ENCODE measurements at regions not wholly inside any gene's neighbourhood (a gene's known extent, or its start where the extent isn't known, plus 50 kb on each side); places are given as distances from the start of the nearest gene placed in this dataset.

- Histone ChIP-seq H3K4me3 (ENCODE audit: low read length) (no peak overlapping the region), H3K9me3 (ENCODE audit: control insufficient read depth, low read length) (no peaks in the 10 kb centered on the region), H3K27me3 (ENCODE audit: control insufficient read depth, insufficient read depth, low read length) (no peaks in the 10 kb centered on the region), H3K9ac (ENCODE audit: low read length) (no peak overlapping the region), H3K36me3 (ENCODE audit: control insufficient read depth, insufficient read depth, low read length) (no peaks in the 10 kb centered on the region), H3K4me1 (ENCODE audit: control insufficient read depth, insufficient read depth, low read length) (no peaks in the 10 kb centered on the region)
These were observed 1275.1 kb upstream of the CDH8 start for GRCh38 chr16:63311313-63311712.

GRCh38 chr16:63302811-63303210 lies 1266.6 kb upstream of the CDH8 start:
- no peaks in the 10 kb centered on the region for H3K36me3 ChIP-seq (ENCODE audit: control insufficient read depth, insufficient read depth, low read length)
- H3K9me3 ChIP-seq (ENCODE audit: control insufficient read depth, low read length), result no peaks in the 10 kb centered on the region
- H3K4me3 ChIP-seq (ENCODE audit: low read length), result no peak overlapping the region
- no peak overlapping the region for H3K9ac ChIP-seq (ENCODE audit: low read length)
- no peaks in the 10 kb centered on the region for H3K27me3 ChIP-seq (ENCODE audit: control insufficient read depth, insufficient read depth, low read length)
- no peaks in the 10 kb centered on the region for H3K4me1 ChIP-seq (ENCODE audit: control insufficient read depth, insufficient read depth, low read length)

GRCh38 chr16:63301349-63301748 lies 1265.1 kb upstream of the CDH8 start:
- H3K9ac ChIP-seq (ENCODE audit: low read length), result no peak overlapping the region
- H3K4me1 ChIP-seq (ENCODE audit: control insufficient read depth, insufficient read depth, low read length), result no peaks in the 10 kb centered on the region
- no peaks in the 10 kb centered on the region for H3K9me3 ChIP-seq (ENCODE audit: control insufficient read depth, low read length)
- H3K4me3 ChIP-seq (ENCODE audit: low read length), result no peak overlapping the region
- no peaks in the 10 kb centered on the region for H3K36me3 ChIP-seq (ENCODE audit: control insufficient read depth, insufficient read depth, low read length)
- no peaks in the 10 kb centered on the region for H3K27me3 ChIP-seq (ENCODE audit: control insufficient read depth, insufficient read depth, low read length)

GRCh38 chr16:63298993-63299392 lies 1262.8 kb upstream of the CDH8 start:
- Histone ChIP-seq H3K36me3 (ENCODE audit: control insufficient read depth, insufficient read depth, low read length) (no peaks in the 10 kb centered on the region), H3K4me1 (ENCODE audit: control insufficient read depth, insufficient read depth, low read length) (no peaks in the 10 kb centered on the region), H3K9me3 (ENCODE audit: control insufficient read depth, low read length) (no peaks in the 10 kb centered on the region), H3K27me3 (ENCODE audit: control insufficient read depth, insufficient read depth, low read length) (no peaks in the 10 kb centered on the region), H3K4me3 (ENCODE audit: low read length) (no peak overlapping the region), H3K9ac (ENCODE audit: low read length) (no peak overlapping the region)

- Histone ChIP-seq H3K4me3 (ENCODE audit: low read length) (no peak overlapping the region), H3K27me3 (ENCODE audit: control insufficient read depth, insufficient read depth, low read length) (no peaks in the 10 kb centered on the region), H3K9ac (ENCODE audit: low read length) (no peak overlapping the region), H3K36me3 (ENCODE audit: control insufficient read depth, insufficient read depth, low read length) (no peaks in the 10 kb centered on the region), H3K9me3 (ENCODE audit: control insufficient read depth, low read length) (no peaks in the 10 kb centered on the region), H3K4me1 (ENCODE audit: control insufficient read depth, insufficient read depth, low read length) (no peaks in the 10 kb centered on the region)
These were observed 1255.8 kb upstream of the CDH8 start for GRCh38 chr16:63292036-63292435.

GRCh38 chr16:63289834-63290460 lies 1253.7 kb upstream of the CDH8 start:
- no peak overlapping the region for H3K4me3 ChIP-seq (ENCODE audit: low read length)
- H3K9me3 ChIP-seq (ENCODE audit: control insufficient read depth, low read length), result no peaks in the 10 kb centered on the region
- H3K36me3 ChIP-seq (ENCODE audit: control insufficient read depth, insufficient read depth, low read length), result no peaks in the 10 kb centered on the region
- no peak overlapping the region for H3K9ac ChIP-seq (ENCODE audit: low read length)
- no peaks in the 10 kb centered on the region for H3K27me3 ChIP-seq (ENCODE audit: control insufficient read depth, insufficient read depth, low read length)
- no peaks in the 10 kb centered on the region for H3K4me1 ChIP-seq (ENCODE audit: control insufficient read depth, insufficient read depth, low read length)

- no peak overlapping the region for H3K4me3 ChIP-seq (ENCODE audit: low read length)
- H3K9ac ChIP-seq (ENCODE audit: low read length), result no peak overlapping the region
- H3K4me1 ChIP-seq (ENCODE audit: control insufficient read depth, insufficient read depth, low read length), result no peaks in the 10 kb centered on the region
- no peaks in the 10 kb centered on the region for H3K27me3 ChIP-seq (ENCODE audit: control insufficient read depth, insufficient read depth, low read length)
- H3K36me3 ChIP-seq (ENCODE audit: control insufficient read depth, insufficient read depth, low read length), result no peaks in the 10 kb centered on the region
- H3K9me3 ChIP-seq (ENCODE audit: control insufficient read depth, low read length), result no peaks in the 10 kb centered on the region
These were observed 1251.2 kb upstream of the CDH8 start for GRCh38 chr16:63287401-63287800.

- H3K27me3 ChIP-seq (ENCODE audit: control insufficient read depth, insufficient read depth, low read length), result no peaks in the 10 kb centered on the region
- H3K4me3 ChIP-seq (ENCODE audit: low read length), result no peak overlapping the region
- no peak overlapping the region for H3K9ac ChIP-seq (ENCODE audit: low read length)
- H3K9me3 ChIP-seq (ENCODE audit: control insufficient read depth, low read length), result no peaks in the 10 kb centered on the region
- H3K4me1 ChIP-seq (ENCODE audit: control insufficient read depth, insufficient read depth, low read length), result no peaks in the 10 kb centered on the region
- no peaks in the 10 kb centered on the region for H3K36me3 ChIP-seq (ENCODE audit: control insufficient read depth, insufficient read depth, low read length)
These were observed 1247.5 kb upstream of the CDH8 start for GRCh38 chr16:63283721-63284120.

GRCh38 chr16:63244631-63245030 lies 1208.4 kb upstream of the CDH8 start:
- H3K9ac ChIP-seq (ENCODE audit: low read length), result no peak overlapping the region
- no peaks in the 10 kb centered on the region for H3K27me3 ChIP-seq (ENCODE audit: control insufficient read depth, insufficient read depth, low read length)
- no peak overlapping the region for H3K4me3 ChIP-seq (ENCODE audit: low read length)
- H3K36me3 ChIP-seq (ENCODE audit: control insufficient read depth, insufficient read depth, low read length), result no peaks in the 10 kb centered on the region
- no peaks in the 10 kb centered on the region for H3K9me3 ChIP-seq (ENCODE audit: control insufficient read depth, low read length)
- no peaks in the 10 kb centered on the region for H3K4me1 ChIP-seq (ENCODE audit: control insufficient read depth, insufficient read depth, low read length)

GRCh38 chr16:63241497-63242028 lies 1205.3 kb upstream of the CDH8 start:
- Histone ChIP-seq H3K4me3 (ENCODE audit: low read length) (no peak overlapping the region), H3K36me3 (ENCODE audit: control insufficient read depth, insufficient read depth, low read length) (no peaks in the 10 kb centered on the region), H3K27me3 (ENCODE audit: control insufficient read depth, insufficient read depth, low read length) (no peaks in the 10 kb centered on the region), H3K9me3 (ENCODE audit: control insufficient read depth, low read length) (no peaks in the 10 kb centered on the region), H3K4me1 (ENCODE audit: control insufficient read depth, insufficient read depth, low read length) (no peaks in the 10 kb centered on the region), H3K9ac (ENCODE audit: low read length) (no peak overlapping the region)

GRCh38 chr16:63239065-63239570 lies 1202.9 kb upstream of the CDH8 start:
- Histone ChIP-seq H3K4me3 (ENCODE audit: low read length) (no peak overlapping the region), H3K36me3 (ENCODE audit: control insufficient read depth, insufficient read depth, low read length) (no peaks in the 10 kb centered on the region), H3K4me1 (ENCODE audit: control insufficient read depth, insufficient read depth, low read length) (no peaks in the 10 kb centered on the region), H3K9me3 (ENCODE audit: control insufficient read depth, low read length) (no peaks in the 10 kb centered on the region), H3K27me3 (ENCODE audit: control insufficient read depth, insufficient read depth, low read length) (no peaks in the 10 kb centered on the region), H3K9ac (ENCODE audit: low read length) (no peak overlapping the region)

GRCh38 chr16:63230421-63231040 lies 1194.3 kb upstream of the CDH8 start:
- Histone ChIP-seq H3K4me1 (ENCODE audit: control insufficient read depth, insufficient read depth, low read length) (no peaks in the 10 kb centered on the region), H3K4me3 (ENCODE audit: low read length) (no peak overlapping the region), H3K9me3 (ENCODE audit: control insufficient read depth, low read length) (no peaks in the 10 kb centered on the region), H3K27me3 (ENCODE audit: control insufficient read depth, insufficient read depth, low read length) (no peaks in the 10 kb centered on the region), H3K36me3 (ENCODE audit: control insufficient read depth, insufficient read depth, low read length) (no peaks in the 10 kb centered on the region), H3K9ac (ENCODE audit: low read length) (no peak overlapping the region)

Measured in mucosa of stomach (tissue), 1 donor.